PC-9 (cell line): ENCODE measurements at regions not wholly inside any gene's neighbourhood (a gene's known extent, or its start where the extent isn't known, plus 50 kb on each side); places are given as distances from the start of the nearest gene placed in this dataset.

Experiments used
- BruUV-seq: library from RNA; stranded (reverse); fragments of 400-500 nt; replicated peaks from 2 replicates; lab custom pipeline; 2021; lab: Mats Ljungman, UMichigan
- CTCF ChIA-PET: fragments of 300-600 bp; sonication (Branson Sonifier 250); formaldehyde crosslinking; loops from one replicate; lab custom pipeline; 2022; ENCODE audit warnings: antibody characterized with exemption; lab: Charles Lee
- POLR2A ChIA-PET: fragments of 300-600 bp; sonication (Branson Sonifier 250); formaldehyde crosslinking; loops from one replicate; lab custom pipeline; 2022; ENCODE audit warnings: antibody characterized with exemption; ENCODE audit not compliant: unreplicated experiment; lab: Charles Lee
- DNase-seq, 2 experiments: peaks; one replicate each; pipeline versions ENCODE4 v3.0.0 to v3.0.0-alpha.2; 2015 to 2022; ENCODE audit warnings: mixed read lengths in 1 of 2
- H2AFZ ChIP-seq: fragments of 200-600 bp; sonication (generic); 2 replicates; pipeline ENCODE4 v1.8.1; 2017; ENCODE audit warnings: antibody characterized with exemption
- H3F3A ChIP-seq: fragments of 200-600 bp; sonication (generic); 2 replicates; pipeline ENCODE4 v1.8.1; 2017; ENCODE audit warnings: antibody characterized with exemption, mild to moderate bottlenecking, low read depth; ENCODE audit not compliant: insufficient read depth
- H3K27ac ChIP-seq: fragments of 200-600 bp; sonication (generic); 2 replicates; pipeline ENCODE4 v1.6.1; 2016; ENCODE audit warnings: mixed run types
- H3K27me3 ChIP-seq: fragments of 200-600 bp; sonication (generic); 2 replicates; pipeline ENCODE4 v1.6.1; 2016; ENCODE audit warnings: low read depth, mixed run types; ENCODE audit not compliant: insufficient read depth
- H3K36me3 ChIP-seq: fragments of 200-600 bp; sonication (generic); 2 replicates; pipeline ENCODE4 v1.6.1; 2016; ENCODE audit warnings: low read depth, mixed run types
- H3K4me1 ChIP-seq: fragments of 200-600 bp; sonication (generic); replicated peaks from 2 replicates; pipeline ENCODE4 v1.6.1; 2016; ENCODE audit warnings: mixed run types; ENCODE audit not compliant: insufficient read depth
- H3K4me2 ChIP-seq: fragments of 200-600 bp; sonication (generic); 2 replicates; pipeline ENCODE4 v1.6.1; 2017; ENCODE audit warnings: mixed run types
- H3K4me3 ChIP-seq: fragments of 200-600 bp; sonication (generic); 2 replicates; pipeline ENCODE4 v1.6.1; 2016; ENCODE audit warnings: mixed run types
- H3K79me2 ChIP-seq: fragments of 200-600 bp; sonication (generic); 2 replicates; pipeline ENCODE4 v1.6.1; 2017; ENCODE audit warnings: low read depth, mixed run types
- H3K9me2 ChIP-seq: fragments of 200-600 bp; sonication (generic); 2 replicates; pipeline ENCODE4 v1.8.1; 2017; ENCODE audit warnings: mild to moderate bottlenecking; ENCODE audit not compliant: insufficient read depth
- H3K9me3 ChIP-seq: fragments of 200-600 bp; sonication (generic); 2 replicates; pipeline ENCODE4 v1.8.1; 2016; ENCODE audit warnings: low read depth; ENCODE audit not compliant: insufficient read depth
- H4K20me1 ChIP-seq: fragments of 200-600 bp; sonication (generic); 2 replicates; pipeline ENCODE4 v1.8.1; 2017; ENCODE audit not compliant: insufficient read depth
- CTCF ChIP-seq: fragments of 200-600 bp; sonication (generic); conservative IDR thresholded peaks from 2 replicates; pipeline ENCODE4 v1.6.1; 2017; ENCODE audit warnings: mixed run types, antibody characterized with exemption, mild to moderate bottlenecking, moderate library complexity
- EZH2 ChIP-seq: fragments of 200-600 bp; sonication (generic); IDR thresholded peaks from 2 replicates; pipeline ENCODE4 v1.8.0; 2017; ENCODE audit warnings: antibody characterized with exemption, low read depth
- intact Hi-C: fragments of 100-400 bp; cut with micrococcal nuclease; formaldehyde crosslinking; loops from one replicate; pipeline ENCODE4 v1.10.0; 2022; ENCODE audit not compliant: unreplicated experiment

- Histone ChIP-seq H3K36me3 (no peaks in the 10 kb centered on the region), H3K4me2 (no peak overlapping the region), H3K79me2 (no peaks in the 10 kb centered on the region), H3K27me3 (no peaks in the 10 kb centered on the region), H2AFZ (no peak overlapping the region), H3K27ac (no peak overlapping the region), H3K4me3 (no peak overlapping the region), H3K9me3 (no peaks in the 10 kb centered on the region), H4K20me1 (no peaks in the 10 kb centered on the region), H3K9me2 (peaks cover 4% of the 10 kb centered on the region; the same call in 1 of the 2 replicates), H3F3A (no peaks in the 10 kb centered on the region), H3K4me1 (no peaks in the 10 kb centered on the region)
- intact Hi-C loops: no loop called here
- ChIA-PET POLR2A (no interaction called here), CTCF (no interaction called here)
- no peak for DNase-seq
- no peak for TF ChIP-seq EZH2
- TF ChIP-seq CTCF: no peak
- BruUV-seq: no TSS peak
Measured at GRCh38 chr13:87198371-87198770, 472.8 kb upstream of the SLITRK5 start.

GRCh38 chr13:87206708-87207107, 464.5 kb upstream of the SLITRK5 start:
- Histone ChIP-seq H3K9me3 (no peaks in the 10 kb centered on the region), H3K4me2 (no peak overlapping the region), H4K20me1 (no peaks in the 10 kb centered on the region), H2AFZ (no peak overlapping the region), H3K36me3 (no peaks in the 10 kb centered on the region), H3K79me2 (no peaks in the 10 kb centered on the region), H3K9me2 (no peaks in the 10 kb centered on the region; the same call in 1 of the 2 replicates), H3K27ac (no peak overlapping the region), H3K27me3 (no peaks in the 10 kb centered on the region), H3K4me1 (no peaks in the 10 kb centered on the region), H3F3A (no peaks in the 10 kb centered on the region), H3K4me3 (no peak overlapping the region)
- BruUV-seq: no TSS peak
- no peak for DNase-seq
- intact Hi-C loops: no loop called here
- ChIA-PET POLR2A (no interaction called here), CTCF (no interaction called here)
- TF ChIP-seq EZH2 (no peak), CTCF (no peak)

GRCh38 chr13:87207280-87208003, 463.7 kb upstream of the SLITRK5 start:
- Histone ChIP-seq H3K4me2 (no peak overlapping the region), H3K9me3 (no peaks in the 10 kb centered on the region), H3K79me2 (no peaks in the 10 kb centered on the region), H3K36me3 (no peaks in the 10 kb centered on the region), H3F3A (no peaks in the 10 kb centered on the region), H2AFZ (no peak overlapping the region), H3K4me3 (no peak overlapping the region), H3K27me3 (no peaks in the 10 kb centered on the region), H3K27ac (no peak overlapping the region), H4K20me1 (no peaks in the 10 kb centered on the region), H3K4me1 (no peaks in the 10 kb centered on the region), H3K9me2 (no peaks in the 10 kb centered on the region)
- DNase-seq: no peak
- no TSS peak for BruUV-seq
- intact Hi-C loops: no loop called here
- POLR2A ChIA-PET: no interaction called here
- CTCF ChIA-PET: no interaction called here
- no peak for TF ChIP-seq EZH2
- no peak for TF ChIP-seq CTCF
